ENCODE measurements at regions not wholly inside any gene's neighbourhood (a gene's known extent, or its start where the extent isn't known, plus 50 kb on each side); places are given as distances from the start of the nearest gene placed in this dataset.

GRCh38 chr5:29758986-29759421, 1434.5 kb upstream of the CDH6 start:
- H3K79me2 ChIP-seq (ENCODE audit: control insufficient read depth in 1 of 2, insufficient read depth in 2 of 2, low read length in 2 of 2), result no peaks in the 10 kb centered on the region
- no peak overlapping the region for H4K5ac ChIP-seq (ENCODE audit: insufficient read length, low read depth, low read length)
- H2BK12ac ChIP-seq (ENCODE audit: low read depth, low read length), result no peak overlapping the region
- no peak overlapping the region for H2BK120ac ChIP-seq (replicated peaks; ENCODE audit: low read depth, low read length)
- no peaks in the 10 kb centered on the region for H4K20me1 ChIP-seq (replicated peaks in 1 of 2; ENCODE audit: control insufficient read depth in 1 of 2, insufficient read depth in 2 of 2, low read length in 2 of 2)
- no peak overlapping the region for H2BK5ac ChIP-seq (ENCODE audit: low read depth, low read length)
- no peak overlapping the region for H2AK5ac ChIP-seq (ENCODE audit: low read depth, low read length)
- H3K36me3 ChIP-seq (ENCODE audit: control insufficient read depth in 2 of 4, insufficient read depth in 4 of 4, low read length in 3 of 4), result no peaks in the 10 kb centered on the region
- H3K4me2 ChIP-seq (ENCODE audit: insufficient read depth in 1 of 2, low read depth in 2 of 2, low read length in 2 of 2), result no peak overlapping the region
- H3K14ac ChIP-seq (ENCODE audit: insufficient read length), result no peak overlapping the region
- no peaks in the 10 kb centered on the region for H3K79me1 ChIP-seq (ENCODE audit: low read depth, low read length)
- no peaks in the 10 kb centered on the region for H3K4me1 ChIP-seq (replicated peaks in 1 of 4; ENCODE audit: control insufficient read depth in 3 of 4, insufficient read depth in 4 of 4, low read length in 3 of 4)
- H3K56ac ChIP-seq (replicated peaks; ENCODE audit: insufficient read length, low read depth, low read length), result no peak overlapping the region
- no peak overlapping the region for H3K27ac ChIP-seq (ENCODE audit: low read depth, low read length)
- H2AFZ ChIP-seq (ENCODE audit: low read length), result peak overlapping the region; percentile 71; the same call in 1 of the 2 replicates
- H3K23me2 ChIP-seq (ENCODE audit: low read depth, low read length), result no peaks in the 10 kb centered on the region
- no peak overlapping the region for H4K8ac ChIP-seq (ENCODE audit: extremely low read depth, insufficient read depth, low read length)
- ChIA-PET CTCF (ENCODE audit: partially characterized antibody) (no interaction called here), POLR2A (ENCODE audit: partially characterized antibody) (no interaction called here)
- WGBS, 2 experiments (ENCODE audit: extremely low coverage in 1 of 2, insufficient coverage in 1 of 2, insufficient read length in 1 of 2, insufficient replicate concordance in 2 of 2, low coverage in 1 of 2, low lambda C conversion rate in 2 of 2, missing lambda C conversion rate in 1 of 2), result 76% methylated on average over 3 of the region's 3 CpGs; no CpG with 5 or more reads in 1 of the 2 experiments
- no peak overlapping the region for H4K91ac ChIP-seq (replicated peaks; ENCODE audit: insufficient read length, low read length)
- H2BK20ac ChIP-seq (ENCODE audit: low read length), result no peak overlapping the region
- H3K27me3 ChIP-seq (replicated peaks in 1 of 4; ENCODE audit: control insufficient read depth in 3 of 4, extremely low read depth in 1 of 4, insufficient read depth in 3 of 4, low read length in 3 of 4), result no peaks in the 10 kb centered on the region
- H3K9me3 ChIP-seq (ENCODE audit: insufficient read depth in 2 of 2, low read depth in 1 of 2, low read length in 1 of 2), result peaks cover 0 to 2% of the 10 kb centered on the region in 2 experiments; a peak in 1 of 4 replicates
- H2BK15ac ChIP-seq (ENCODE audit: low read length), result no peak overlapping the region
- DNase-seq (ENCODE audit: low read depth in 1 of 2, low spot score in 2 of 2), result no peak
- no peak overlapping the region for H3K23ac ChIP-seq (ENCODE audit: insufficient read length)
- H3K4me3 ChIP-seq (ENCODE audit: extremely low read depth in 1 of 4, insufficient read depth in 2 of 4, low read depth in 3 of 4, low read length in 4 of 4), result no peak overlapping the region
- H3K9ac ChIP-seq (replicated peaks in 1 of 4; ENCODE audit: extremely low read depth in 1 of 4, low read depth in 3 of 4, low read length in 3 of 4), result peak overlapping the region in 1 of 4 experiments; percentile 34; a peak in 1 of 7 replicates
- H3K4ac ChIP-seq (replicated peaks; ENCODE audit: insufficient read length, low read depth, low read length), result no peak overlapping the region
- no peak overlapping the region for H3K18ac ChIP-seq (ENCODE audit: extremely low read depth, low read length)
- peak; percentile 63 for FAIRE-seq
- peak; percentile 37; the same call in 1 of the 2 replicates for TF ChIP-seq TBP (IDR thresholded peaks at IDR 0.05; ENCODE audit: low read depth, low read length)
- TF ChIP-seq BACH1 (IDR thresholded peaks at IDR 0.05; ENCODE audit: low read length), result peak; percentile 91
- TF ChIP-seq E2F6 (IDR thresholded peaks at IDR 0.05), result no peak
- no peak for TF ChIP-seq BCL11A (IDR thresholded peaks at IDR 0.05; ENCODE audit: low read depth in 2 of 2, low read length in 2 of 2)
- TF ChIP-seq SIX5 (IDR thresholded peaks at IDR 0.05; ENCODE audit: low read depth, low read length), result no peak
- no peak for TF ChIP-seq EZH2 (IDR thresholded peaks at IDR 0.05; ENCODE audit: low read depth, low read length, severe bottlenecking)
- no peak for TF ChIP-seq CHD1 (IDR thresholded peaks at IDR 0.05; ENCODE audit: low read depth, low read length)

All from H1 (cell line).